HG03139 (cell line): ENCODE measurements at regions not wholly inside any gene's neighbourhood (a gene's known extent, or its start where the extent isn't known, plus 50 kb on each side); places are given as distances from the start of the nearest gene placed in this dataset.
"Not testable (repeated sequence)": the region's sequence is repeated elsewhere in the genome, so short reads cannot be mapped to it uniquely, and the experiment has no call there.

Experiments used
- ATAC-seq: cut with Tn5 transposase; IDR thresholded peaks from one replicate; pipeline ENCODE4 v1.9.1; 2021; ENCODE audit not compliant: unreplicated experiment

DNA sequence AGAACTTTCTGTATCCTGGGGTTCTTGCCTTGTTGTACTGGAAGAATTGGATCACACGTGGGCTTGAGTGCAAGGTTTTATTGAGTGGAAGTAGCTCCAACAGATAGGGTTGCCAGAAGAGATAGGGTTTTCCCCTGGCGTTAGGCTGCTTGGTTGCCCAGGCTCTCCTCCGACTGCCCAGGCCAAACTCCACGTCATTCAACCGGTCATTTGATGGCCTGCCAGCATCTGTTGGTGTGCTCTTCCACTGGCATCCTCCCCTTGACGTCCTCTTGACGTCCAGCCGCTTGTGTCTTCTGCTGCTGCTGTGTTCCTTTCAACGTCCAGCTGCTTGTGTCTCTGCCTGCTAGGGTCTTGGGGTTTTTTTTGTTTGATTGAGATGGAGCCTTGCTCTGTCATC lies 111.2 kb upstream of the XIST start:
- ATAC-seq: no peak

DNA sequence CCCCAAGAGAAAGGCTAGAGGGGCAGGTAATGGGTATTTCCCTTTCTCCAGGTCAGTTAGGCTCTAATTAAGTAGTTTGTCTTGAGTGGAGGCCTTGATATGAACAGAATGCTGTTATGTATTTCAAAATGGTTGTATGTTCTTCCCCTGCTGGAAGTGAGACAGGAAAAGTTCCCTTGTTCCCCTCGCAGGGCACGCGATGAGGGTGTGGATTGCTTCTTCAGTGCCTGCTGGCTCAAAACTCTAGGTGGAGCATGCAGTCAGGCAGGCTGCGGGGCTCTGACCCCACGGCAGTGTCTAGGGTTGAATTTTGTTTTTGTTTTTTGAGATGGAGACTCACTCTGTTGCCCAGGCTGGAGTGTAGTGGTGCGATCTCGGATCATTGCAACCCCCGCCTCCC lies 110.4 kb upstream of the XIST start:
- ATAC-seq: no peak

DNA sequence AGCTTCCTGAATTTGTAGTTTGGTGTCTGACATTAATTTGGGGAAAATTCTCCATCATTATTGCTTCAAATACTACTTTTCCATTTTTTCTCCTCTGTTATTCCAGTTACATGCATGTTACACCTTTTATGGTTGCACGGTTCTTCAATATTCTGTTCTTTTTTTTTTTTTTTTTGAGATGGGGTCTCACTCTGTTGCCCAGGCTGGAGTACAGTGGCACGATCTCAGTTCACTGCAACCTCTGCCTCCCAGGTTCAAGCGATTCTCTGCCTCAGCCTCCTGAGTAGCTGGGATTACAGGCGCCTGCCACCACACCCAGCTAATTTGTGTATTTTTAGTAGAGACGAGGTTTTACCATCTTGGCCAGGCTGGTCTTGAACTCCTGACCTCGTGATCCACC lies 109.4 kb upstream of the XIST start:
- not testable (repeated sequence) for ATAC-seq

DNA sequence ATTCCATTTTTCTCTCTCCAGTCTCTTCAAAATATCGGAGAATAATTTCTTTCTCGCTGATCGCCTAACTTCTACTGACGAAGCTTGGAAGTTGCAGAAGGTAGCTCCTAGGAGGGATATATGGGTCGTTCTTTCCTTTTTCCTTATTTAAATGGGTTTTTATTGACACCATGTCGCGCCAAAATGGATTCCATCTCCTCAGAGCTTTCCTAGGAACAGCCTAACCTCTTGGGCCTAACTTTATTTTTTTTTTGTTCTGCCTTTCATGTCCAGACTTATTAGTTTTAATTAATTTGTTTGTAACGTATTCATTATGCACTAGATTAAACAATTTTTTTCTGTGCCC lies 92.0 kb upstream of the XIST start:
- no peak for ATAC-seq

DNA sequence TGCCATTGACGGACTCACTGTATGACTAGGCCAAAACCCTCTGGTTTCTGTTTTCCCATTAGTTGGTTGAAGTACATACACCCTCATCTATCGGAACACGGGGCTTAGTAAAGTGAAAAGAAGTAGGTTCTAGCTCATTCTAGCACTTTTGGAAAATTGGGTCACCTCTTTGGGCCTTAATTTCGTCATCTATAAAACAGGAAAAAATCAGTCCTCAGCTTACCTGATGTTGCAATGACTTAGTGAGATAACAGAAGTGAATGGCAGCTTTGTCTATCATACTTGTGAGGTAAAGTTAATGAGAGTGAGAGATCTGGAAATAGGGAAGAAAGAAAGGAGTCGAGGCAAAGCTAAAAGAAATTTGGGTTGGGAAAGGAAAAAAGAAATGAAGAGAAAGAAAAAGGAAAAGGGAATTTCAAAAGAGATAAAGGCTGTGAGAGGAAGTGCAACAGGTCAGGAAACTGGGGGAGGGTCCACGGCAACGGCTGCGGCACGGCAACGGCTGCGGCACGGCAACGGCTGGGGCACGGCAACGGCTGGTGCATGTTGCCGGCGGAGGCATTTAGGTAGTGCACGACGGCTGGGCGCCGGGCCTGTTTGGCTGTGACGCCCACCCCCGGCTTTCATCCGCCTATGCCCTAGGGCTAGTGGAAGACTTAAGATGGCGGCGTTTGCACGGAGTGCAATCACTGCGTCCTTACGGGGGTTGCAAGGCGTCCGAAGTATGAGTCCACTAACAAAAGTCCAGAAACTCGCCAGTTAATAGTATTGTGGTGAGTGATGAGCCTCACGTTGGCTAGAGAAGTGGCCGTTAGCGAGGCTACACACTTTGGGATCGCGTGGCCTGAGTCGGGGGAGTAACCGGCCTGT lies 91.4 kb upstream of the XIST start:
- ATAC-seq: peak; percentile 97

DNA sequence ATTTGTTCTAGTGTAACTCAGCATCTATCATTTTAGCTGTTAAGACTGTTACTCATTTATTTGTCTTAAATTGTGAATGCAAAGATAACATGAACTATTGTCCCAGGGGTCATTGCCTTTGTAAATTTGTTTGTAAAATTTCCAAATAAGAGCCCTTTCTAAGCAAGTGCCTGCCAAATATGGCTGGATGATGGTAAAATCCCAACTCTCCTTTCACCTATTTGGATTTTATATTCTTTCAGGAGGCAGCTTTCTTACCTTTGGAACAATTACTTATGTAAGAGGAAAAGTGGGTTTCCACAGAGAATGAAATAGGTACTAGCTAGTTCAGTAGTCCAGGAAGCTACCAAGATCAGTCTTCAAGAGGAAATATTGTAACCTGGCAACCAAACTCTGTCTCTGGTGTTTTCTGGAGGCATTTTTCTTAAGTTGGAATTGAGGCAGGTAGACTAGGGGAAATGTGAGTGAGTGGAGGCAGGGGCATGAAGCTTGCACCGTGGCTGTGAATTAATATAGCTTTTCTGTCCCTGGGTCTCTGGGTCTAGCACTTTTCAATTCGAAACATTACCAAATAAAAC lies 88.5 kb upstream of the XIST start:
- no peak for ATAC-seq

DNA sequence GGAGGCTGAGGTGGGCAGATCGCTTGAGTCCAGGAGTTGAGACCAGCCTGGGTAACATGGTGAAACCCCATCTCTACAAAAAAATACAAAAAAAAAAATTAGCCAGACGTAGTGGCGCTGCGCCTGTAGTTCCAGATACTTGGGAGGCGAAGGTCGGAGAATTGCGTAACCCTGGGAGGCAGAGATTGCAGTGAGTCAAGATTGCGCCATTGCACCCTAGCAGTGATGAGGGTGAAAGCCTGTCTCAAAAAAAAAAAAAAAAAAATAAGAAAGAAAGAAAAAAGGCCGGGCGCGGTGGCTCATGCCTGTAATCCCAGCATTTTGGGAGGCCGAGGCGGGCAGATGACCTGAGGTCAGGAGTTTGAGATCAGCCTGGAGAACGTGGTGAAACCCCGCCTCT lies 85.3 kb upstream of the XIST start:
- not testable (repeated sequence) for ATAC-seq

DNA sequence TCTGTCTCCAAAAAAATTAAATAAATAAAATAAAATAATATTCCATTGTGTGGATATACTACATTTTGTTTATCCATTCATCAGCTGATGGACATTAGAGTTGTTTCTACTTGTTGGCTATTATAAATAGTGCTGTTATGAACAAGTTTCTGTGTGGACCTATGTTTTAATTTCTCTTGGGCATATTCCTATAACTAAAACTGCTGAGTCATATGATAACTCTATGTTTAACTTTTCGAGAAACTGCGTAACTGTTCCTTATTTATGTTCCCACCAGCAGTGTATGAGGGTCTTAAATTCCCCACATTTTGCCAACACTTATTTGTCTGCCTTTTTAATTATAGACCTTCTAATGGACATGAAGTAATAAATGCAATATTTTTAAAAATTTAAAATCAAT lies 80.0 kb upstream of the XIST start:
- no peak for ATAC-seq

DNA sequence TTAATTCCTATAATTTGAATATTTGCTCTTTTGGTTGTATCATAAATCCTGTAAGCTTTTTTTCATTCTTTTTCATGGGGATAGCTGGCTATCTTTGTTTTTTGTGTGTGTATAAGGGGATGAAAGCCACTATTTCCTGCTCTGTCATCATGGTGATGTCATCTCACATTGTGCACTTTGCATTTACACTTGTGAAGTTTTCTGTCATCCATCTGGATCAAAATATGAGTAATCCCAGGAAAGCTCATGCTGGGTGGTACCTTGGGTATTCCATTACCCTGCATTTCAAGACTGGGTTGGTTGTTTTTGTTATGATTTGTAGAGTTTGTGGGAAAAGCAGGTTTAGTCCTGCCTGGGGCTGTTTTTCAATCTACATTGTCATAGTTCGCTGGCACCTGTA lies 77.8 kb upstream of the XIST start:
- no peak for ATAC-seq

DNA sequence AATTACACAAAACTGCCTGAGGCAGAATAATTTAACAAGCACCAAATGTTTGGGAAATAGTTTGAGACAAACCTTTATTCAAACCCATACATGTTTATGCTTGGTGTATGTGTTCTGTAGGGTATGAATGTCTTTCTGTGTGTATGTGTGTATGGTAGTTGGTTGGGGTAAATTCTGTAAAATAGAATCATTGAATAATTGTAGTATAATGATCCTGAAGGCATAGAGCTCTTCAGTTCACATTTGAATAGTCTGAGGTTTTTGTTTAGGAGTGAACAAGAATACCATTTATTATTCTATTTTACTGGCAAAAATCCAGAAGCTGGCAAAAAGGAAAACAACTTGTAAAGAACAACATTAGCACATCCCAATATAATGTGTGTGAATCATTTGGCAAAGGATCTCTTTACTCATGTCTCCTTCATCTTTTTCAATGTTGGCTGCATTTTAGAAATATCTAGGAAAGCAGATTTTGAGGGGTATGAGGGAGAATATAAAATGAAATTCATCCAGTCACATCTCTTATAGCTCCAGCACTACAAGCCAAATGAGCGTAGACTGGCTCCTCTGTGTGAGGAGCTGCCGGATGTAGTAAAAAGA lies 70.4 kb upstream of the XIST start:
- no peak for ATAC-seq

DNA sequence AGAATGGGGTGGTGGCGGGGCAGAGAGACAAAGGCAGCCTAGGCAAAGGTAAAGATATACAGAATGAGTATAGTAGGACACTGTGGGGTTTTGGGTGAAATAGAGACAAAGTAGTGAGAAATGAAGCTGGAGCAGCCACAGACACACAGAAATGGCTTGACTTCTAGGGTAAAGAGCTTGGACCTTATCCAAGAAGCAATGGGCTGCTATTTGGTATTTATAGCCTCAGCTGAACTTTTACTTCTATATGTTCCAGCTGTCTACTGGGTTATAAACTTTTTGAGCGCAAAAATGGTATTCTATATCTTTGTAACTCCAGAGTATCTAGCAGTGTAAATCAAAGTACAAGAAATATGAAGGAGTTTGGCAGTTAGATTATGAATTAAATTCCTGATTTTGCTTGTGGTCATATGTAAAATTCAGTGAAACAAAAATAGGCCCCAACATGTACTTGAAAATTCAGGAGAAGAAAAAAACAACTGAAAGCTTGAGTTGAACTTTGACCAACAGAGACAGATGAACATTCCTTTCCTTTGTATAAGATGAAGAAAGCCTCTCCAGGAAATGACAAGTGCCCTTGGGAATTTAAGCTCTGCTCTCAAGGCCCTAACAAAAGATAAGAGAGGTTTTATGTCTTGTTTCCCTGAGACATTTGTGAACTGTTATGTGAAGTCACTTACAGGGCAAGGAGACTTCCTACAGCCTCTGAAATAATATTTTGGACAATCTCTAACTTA lies 64.6 kb upstream of the XIST start:
- no peak for ATAC-seq

DNA sequence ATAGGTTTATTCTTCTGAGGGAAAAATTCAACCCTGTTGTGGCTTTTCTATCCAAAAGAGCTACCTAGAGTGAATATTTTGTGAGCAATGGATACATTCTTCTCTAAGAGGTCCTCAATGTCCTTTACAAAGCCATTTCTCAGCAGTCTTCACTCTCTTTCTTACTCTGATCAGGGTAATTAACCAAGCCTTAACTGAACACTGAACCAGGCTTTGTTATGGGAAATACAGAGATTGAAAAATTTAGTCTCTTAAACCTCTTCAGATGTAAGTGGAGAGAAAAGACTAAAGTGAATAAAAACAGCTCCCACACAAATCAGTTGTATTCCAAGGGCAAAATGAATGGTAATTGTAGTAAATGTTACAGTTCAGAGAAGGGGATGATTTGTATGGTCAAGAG lies 64.0 kb upstream of the XIST start:
- no peak for ATAC-seq

DNA sequence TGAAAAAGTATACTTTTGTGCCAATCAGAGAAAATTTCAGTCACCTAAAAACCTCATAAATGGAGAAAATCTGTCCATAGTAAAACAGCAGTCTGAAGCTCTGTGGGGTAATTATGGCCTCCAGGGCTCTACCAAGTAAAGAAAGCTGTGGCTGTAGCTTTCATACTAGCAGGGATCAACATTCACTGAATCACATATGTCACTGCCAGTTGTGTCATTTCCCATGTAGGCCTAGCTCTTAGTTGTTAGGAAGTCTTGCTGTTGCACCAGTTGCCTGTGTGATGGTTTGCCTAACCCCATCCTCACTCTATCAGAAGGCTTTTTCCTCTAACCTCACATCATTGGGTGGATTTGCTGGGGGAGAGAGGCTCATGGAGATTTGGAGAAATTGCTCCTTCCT lies 62.3 kb upstream of the XIST start:
- ATAC-seq: not testable (repeated sequence)

DNA sequence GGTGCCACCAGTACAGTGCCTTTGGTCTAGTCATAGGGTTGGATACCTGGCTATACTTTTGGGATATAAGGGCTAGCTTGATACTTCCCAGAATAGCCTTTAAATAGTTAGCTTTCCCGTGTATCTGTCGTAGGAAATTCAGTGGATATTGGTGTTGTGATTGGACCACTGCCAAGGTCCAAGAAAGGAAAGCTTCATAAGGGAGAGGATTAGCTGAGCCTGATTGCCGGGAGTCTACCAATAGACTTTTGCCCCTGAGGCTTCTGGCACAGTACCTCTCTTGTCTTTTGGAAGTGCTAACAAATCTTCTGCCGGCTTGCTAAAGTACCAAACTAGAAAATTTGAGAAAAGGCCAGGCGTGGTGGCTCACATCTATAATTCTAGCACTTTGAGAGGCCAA lies 61.1 kb upstream of the XIST start:
- ATAC-seq: no peak

DNA sequence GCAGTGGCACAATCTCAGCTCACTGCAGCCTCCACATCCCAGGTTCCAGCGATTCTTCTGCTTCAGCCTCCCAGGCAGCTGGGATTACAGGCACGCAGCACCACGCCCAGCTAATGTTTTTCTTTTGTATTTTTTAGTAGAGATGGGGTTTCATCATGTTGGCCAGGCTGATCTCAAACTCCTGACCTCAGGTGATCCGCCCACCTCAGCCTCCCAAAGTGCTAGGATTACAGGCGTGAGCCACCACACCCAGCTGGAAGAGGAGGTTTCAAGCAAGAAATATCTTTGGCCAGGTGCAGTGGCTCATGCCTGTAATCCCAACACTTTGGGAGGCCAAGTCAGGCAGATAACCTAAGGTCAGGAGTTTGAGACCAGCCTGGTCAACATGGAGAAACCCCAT lies 59.4 kb upstream of the XIST start:
- ATAC-seq: not testable (repeated sequence)

DNA sequence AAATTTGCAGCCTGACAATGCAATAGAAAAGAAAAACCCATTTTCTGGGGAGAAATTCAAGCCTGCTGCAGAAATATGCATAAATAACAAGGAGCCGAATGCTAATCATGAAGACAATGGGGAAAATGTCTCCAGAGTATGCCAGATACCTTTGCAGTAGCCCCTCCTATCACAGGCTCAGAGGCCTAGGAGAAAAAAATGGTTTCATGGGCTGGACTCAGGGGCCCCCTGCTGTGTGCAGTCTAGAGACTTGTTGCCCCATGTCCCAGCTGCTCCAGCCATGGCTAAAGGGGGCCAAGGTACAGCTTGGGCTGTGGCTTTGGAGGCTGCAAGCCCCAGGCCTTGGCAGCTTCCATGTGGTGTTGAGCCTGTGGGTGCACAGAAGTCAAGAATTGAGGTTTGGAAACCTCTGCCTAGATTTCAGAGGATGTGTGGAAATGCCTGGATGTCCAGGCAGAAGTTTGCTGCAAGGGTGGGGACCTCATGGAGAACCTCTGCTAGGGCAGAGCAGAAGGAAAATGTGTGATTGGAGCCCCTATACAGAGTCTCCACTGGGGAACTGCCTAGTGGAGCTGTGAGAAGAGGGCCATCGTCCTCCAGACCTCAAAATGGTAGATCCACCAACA lies 53.3 kb upstream of the XIST start:
- not testable (repeated sequence) for ATAC-seq

DNA sequence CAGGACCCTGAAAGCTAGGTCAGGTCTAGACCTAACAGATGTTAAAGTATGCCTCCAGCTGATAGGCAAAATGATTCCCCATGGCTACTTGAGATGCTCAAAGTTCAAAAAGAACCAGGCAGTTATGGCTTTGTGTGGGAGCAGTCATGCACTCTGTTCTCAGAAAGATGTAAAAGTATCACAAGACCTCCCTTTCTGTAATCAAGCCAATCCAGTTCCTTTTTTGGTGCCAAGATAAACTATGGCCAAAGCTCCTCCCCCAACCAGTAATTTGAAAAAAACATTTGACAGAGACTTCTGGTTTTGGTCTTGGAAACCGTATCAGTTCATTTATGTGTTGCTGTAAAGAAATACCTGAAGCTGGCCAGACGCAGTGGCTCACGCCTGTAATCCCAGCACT lies 51.4 kb upstream of the XIST start:
- no peak for ATAC-seq
